ENCODE measurements at regions not wholly inside any gene's neighbourhood (a gene's known extent, or its start where the extent isn't known, plus 50 kb on each side); places are given as distances from the start of the nearest gene placed in this dataset.

DNA sequence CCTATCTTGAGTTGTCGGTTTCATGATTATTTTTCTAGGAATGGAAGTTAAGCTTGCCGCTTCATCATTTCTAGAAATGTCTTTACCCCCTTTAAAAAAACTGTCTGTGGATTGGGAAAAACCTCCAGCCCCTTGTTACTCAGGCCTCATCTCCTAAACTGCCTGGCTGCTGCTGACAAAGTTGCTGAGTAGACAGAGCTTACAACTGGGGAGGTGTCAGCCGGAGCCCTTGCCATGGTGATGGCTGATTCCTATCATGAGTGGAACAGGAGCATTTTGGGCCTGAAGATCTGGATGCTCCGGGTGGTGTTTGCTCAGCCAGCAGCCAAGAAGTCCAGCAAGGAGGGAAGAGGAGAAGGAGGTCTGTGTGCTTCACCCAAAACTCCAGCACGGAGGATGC lies 243.3 kb downstream of the ENGASE start:
- no peak overlapping the region for H2BK5ac ChIP-seq (ENCODE audit: insufficient read length, low read length)
- no CpG with 5 or more reads among the region's 5 CpGs for WGBS (ENCODE audit: extremely low coverage, insufficient read length, low lambda C conversion rate)
- TF ChIP-seq CTCF (conservative IDR thresholded peaks at IDR 0.05): no peak
- no peak overlapping the region for H3T11ph ChIP-seq (ENCODE audit: low read length)
- H3K56ac ChIP-seq (ENCODE audit: insufficient read length, low read depth, low read length): no peak overlapping the region
- H3K4me1 ChIP-seq (ENCODE audit: insufficient read depth, low read length): no peaks in the 10 kb centered on the region
- Mint-ChIP-seq H3K36me3 (ENCODE audit: insufficient read depth in 1 of 3, low read depth in 3 of 3) (no peaks in the 10 kb centered on the region), H3K27ac (no peak overlapping the region), H3K4me3 (no peak overlapping the region), H3K4me1 (peaks cover 8 to 17% of the 10 kb centered on the region in 2 experiments), H3K9me3 (no peaks in the 10 kb centered on the region), H3K27me3 (ENCODE audit: low read depth) (peaks cover 25% of the 10 kb centered on the region)
- H3K23ac ChIP-seq (ENCODE audit: insufficient read length, low read depth, low read length): no peak overlapping the region
- H3K4me2 ChIP-seq (ENCODE audit: insufficient read depth, insufficient read length, low read length): no peak overlapping the region
- H3K14ac ChIP-seq (ENCODE audit: insufficient read depth, low read length): no peak overlapping the region
- no peak overlapping the region for H3K4ac ChIP-seq (ENCODE audit: low read depth, low read length)
- no peaks in the 10 kb centered on the region for H4K20me1 ChIP-seq (ENCODE audit: control insufficient read depth, insufficient read depth, insufficient read length)
- H3K27me3 ChIP-seq (ENCODE audit: insufficient read depth, low read length): no peaks in the 10 kb centered on the region
- H3K27ac ChIP-seq (ENCODE audit: insufficient read length, low read depth, low read length): no peak overlapping the region
- no peak overlapping the region for H3K9ac ChIP-seq (ENCODE audit: extremely low read depth, insufficient read length, low read length)
- H3K18ac ChIP-seq (ENCODE audit: insufficient read length, low read depth, low read length): no peak overlapping the region
- H4K91ac ChIP-seq (ENCODE audit: insufficient read length, low read depth, low read length): no peak overlapping the region
- H2BK15ac ChIP-seq (ENCODE audit: low read depth, low read length): no peak overlapping the region
- H4K5ac ChIP-seq (ENCODE audit: insufficient read length, low read depth, low read length): no peak overlapping the region
- no peak overlapping the region for H2AK5ac ChIP-seq (ENCODE audit: insufficient read length, low read length)
- H3K79me2 ChIP-seq (ENCODE audit: insufficient read depth, low read length): no peaks in the 10 kb centered on the region
- no peak overlapping the region for H4K8ac ChIP-seq (replicated peaks; ENCODE audit: insufficient read length, low read depth, low read length)
- no peak overlapping the region for H2AFZ ChIP-seq (ENCODE audit: low read length)
- no peaks in the 10 kb centered on the region for H3K9me3 ChIP-seq (ENCODE audit: control insufficient read depth, low read depth, low read length)
- H2BK120ac ChIP-seq (ENCODE audit: low read depth, low read length, poor library complexity, severe bottlenecking): no peak overlapping the region
- no peak for DNase-seq
- no peaks in the 10 kb centered on the region for H3K79me1 ChIP-seq (ENCODE audit: insufficient read depth, low read depth, low read length, poor library complexity, severe bottlenecking)
- no peaks in the 10 kb centered on the region for H3K23me2 ChIP-seq (ENCODE audit: insufficient read length, low read depth, low read length, poor library complexity, severe bottlenecking)
- H2BK20ac ChIP-seq (ENCODE audit: low read depth, low read length, poor library complexity, severe bottlenecking): no peak overlapping the region
- no peak overlapping the region for H2BK12ac ChIP-seq (ENCODE audit: insufficient read length, low read depth, low read length)

Data from H9 (cell line).